ENCODE measurements at regions not wholly inside any gene's neighbourhood (a gene's known extent, or its start where the extent isn't known, plus 50 kb on each side); places are given as distances from the start of the nearest gene placed in this dataset.
"Not testable (repeated sequence)": the region's sequence is repeated elsewhere in the genome, so short reads cannot be mapped to it uniquely, and the experiment has no call there.

DNA sequence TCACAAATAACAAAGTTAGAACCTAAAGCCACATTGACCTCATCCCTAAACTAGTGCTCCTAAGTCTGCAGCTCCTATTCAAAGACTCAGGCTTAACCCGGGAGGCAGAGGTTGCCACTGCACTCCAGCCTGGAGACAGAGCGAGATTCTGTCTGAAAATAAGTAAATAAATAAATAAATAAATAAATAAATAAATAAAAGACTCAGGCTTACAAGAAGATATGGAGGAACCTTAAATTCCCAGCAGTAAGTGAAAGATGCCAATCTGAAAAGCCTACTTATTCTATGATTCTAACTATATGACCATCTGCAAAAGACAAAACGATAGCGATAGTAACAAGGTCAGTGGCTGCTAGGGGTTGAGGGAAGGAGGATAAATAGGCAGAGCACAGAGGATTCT is 101.7 kb downstream of the DDX1 start:
- TF ChIP-seq, protein P1, sequence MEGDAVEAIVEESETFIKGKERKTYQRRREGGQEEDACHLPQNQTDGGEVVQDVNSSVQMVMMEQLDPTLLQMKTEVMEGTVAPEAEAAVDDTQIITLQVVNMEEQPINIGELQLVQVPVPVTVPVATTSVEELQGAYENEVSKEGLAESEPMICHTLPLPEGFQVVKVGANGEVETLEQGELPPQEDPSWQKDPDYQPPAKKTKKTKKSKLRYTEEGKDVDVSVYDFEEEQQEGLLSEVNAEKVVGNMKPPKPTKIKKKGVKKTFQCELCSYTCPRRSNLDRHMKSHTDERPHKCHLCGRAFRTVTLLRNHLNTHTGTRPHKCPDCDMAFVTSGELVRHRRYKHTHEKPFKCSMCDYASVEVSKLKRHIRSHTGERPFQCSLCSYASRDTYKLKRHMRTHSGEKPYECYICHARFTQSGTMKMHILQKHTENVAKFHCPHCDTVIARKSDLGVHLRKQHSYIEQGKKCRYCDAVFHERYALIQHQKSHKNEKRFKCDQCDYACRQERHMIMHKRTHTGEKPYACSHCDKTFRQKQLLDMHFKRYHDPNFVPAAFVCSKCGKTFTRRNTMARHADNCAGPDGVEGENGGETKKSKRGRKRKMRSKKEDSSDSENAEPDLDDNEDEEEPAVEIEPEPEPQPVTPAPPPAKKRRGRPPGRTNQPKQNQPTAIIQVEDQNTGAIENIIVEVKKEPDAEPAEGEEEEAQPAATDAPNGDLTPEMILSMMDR (IDR thresholded peaks at IDR 0.05; ENCODE audit: low read depth, low read length, missing control alignments), result no peak
- H3K4me3 ChIP-seq (ENCODE audit: low read depth, low read length), result no peak overlapping the region
- no peak for DNase-seq (ENCODE audit: low read depth)
- in situ Hi-C loops (cut with HindIII; ENCODE audit: low sequenced_read_pairs), result loop anchor here (5.0 kb wide), 1 partner anchor 104 kb away; no protein-coding TSS in a partner anchor

DNA sequence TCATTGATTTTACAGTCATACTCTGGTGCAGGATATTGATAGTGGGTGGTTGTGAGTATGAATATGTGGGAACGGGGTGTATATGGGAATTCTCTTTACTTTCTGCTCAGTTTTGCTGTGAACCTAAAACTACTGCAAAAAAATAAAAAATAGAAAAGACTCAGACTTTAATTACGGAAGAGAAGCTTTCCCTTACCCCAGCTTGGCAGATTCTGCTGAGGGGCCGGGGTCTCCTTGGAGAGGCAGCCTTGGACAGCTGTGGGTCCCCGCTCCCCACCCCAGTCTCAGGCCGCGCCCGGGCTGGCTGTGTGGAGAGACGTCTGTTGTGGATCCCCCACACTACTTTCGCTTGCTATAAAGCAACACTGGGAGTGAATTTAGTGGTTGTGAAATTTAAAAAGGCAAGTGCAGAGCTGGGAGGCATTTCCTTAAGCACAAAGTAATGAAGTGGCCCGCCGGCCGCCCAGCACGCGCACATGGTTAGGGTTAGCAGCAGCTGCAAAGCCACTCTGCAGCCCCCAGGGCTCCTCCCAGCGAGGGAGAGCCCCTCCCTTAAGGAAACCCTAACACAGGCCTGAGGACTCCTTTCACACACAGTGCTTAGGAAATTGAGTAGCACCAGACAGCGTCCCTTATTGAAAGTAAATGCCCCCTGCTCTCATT is 102.4 kb downstream of the DDX1 start:
- DNase-seq (ENCODE audit: low read depth), result no peak
- in situ Hi-C loops (cut with HindIII; ENCODE audit: low sequenced_read_pairs), result loop anchor here (5.0 kb wide), 1 partner anchor 103 kb away; no protein-coding TSS in a partner anchor
- no peak overlapping the region for H3K4me3 ChIP-seq (ENCODE audit: low read depth, low read length)
- TF ChIP-seq, protein P1 (IDR thresholded peaks at IDR 0.05; ENCODE audit: low read depth, low read length, missing control alignments), result no peak

DNA sequence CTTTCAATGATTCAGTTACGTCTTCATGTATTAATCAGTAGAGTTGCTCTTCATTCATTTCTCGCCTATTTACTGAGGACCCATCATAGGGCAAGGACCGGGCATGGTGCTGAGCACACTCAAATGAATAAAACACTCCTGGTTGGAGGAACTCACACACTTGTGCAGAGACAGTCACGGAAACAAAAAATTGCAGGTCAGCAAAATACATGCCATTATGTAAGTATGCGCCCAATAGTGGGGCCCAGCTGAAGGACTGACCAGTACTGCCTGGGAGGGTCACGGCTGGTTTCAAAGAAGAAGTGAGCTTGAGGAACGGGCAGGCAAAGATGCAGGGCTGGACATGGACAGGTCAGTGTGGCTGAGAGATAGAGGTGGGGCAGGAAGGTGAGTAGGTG is 102.9 kb downstream of the DDX1 start:
- in situ Hi-C loops (cut with HindIII; ENCODE audit: low sequenced_read_pairs), result loop anchor here (5.0 kb wide), 1 partner anchor 103 kb away; no protein-coding TSS in a partner anchor
- TF ChIP-seq, protein P1 (IDR thresholded peaks at IDR 0.05; ENCODE audit: low read depth, low read length, missing control alignments), result no peak
- H3K4me3 ChIP-seq (ENCODE audit: low read depth, low read length), result no peak overlapping the region
- no peak for DNase-seq (ENCODE audit: low read depth)

DNA sequence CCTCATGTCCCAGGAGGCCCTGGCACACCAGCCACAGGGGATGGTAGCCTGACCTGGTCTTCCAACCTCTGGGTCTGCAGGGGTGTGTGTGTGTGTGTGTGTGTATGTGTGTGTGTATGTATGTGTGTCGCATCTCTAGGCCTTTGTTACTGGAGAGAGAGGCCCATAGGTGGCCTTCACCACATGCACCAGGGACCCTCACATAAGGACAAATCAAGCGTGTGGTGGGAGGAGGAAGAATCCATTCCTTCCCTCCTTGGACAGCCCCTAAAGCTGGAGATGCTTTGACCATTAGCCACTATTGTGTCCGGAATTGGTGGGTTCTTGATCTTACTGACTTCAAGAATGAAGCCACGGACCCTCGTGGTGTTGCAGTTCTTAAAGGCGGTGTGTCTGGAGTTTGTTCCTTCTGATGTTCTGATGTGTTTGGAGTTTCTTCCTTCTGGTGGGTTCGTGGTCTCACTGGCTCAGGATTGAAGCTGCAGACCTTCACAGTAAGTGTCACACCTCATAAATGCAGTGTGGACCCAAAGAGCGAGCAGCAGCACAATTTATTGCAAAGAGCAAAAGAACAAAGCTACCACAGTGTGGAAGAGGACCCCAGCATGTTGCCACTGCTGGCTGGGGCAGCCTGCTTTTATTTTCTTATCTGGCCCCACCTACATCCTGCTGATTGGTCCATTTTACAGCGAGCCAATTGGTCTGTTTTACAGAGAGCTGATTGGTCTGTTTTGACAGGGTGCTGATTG is 104.1 kb downstream of the DDX1 start:
- in situ Hi-C loops (cut with HindIII; ENCODE audit: low sequenced_read_pairs), result no loop called here
- no peak overlapping the region for H3K4me3 ChIP-seq (ENCODE audit: low read depth, low read length)
- TF ChIP-seq, protein P1 (IDR thresholded peaks at IDR 0.05; ENCODE audit: low read depth, low read length, missing control alignments), result no peak
- no peak for DNase-seq (ENCODE audit: low read depth)

DNA sequence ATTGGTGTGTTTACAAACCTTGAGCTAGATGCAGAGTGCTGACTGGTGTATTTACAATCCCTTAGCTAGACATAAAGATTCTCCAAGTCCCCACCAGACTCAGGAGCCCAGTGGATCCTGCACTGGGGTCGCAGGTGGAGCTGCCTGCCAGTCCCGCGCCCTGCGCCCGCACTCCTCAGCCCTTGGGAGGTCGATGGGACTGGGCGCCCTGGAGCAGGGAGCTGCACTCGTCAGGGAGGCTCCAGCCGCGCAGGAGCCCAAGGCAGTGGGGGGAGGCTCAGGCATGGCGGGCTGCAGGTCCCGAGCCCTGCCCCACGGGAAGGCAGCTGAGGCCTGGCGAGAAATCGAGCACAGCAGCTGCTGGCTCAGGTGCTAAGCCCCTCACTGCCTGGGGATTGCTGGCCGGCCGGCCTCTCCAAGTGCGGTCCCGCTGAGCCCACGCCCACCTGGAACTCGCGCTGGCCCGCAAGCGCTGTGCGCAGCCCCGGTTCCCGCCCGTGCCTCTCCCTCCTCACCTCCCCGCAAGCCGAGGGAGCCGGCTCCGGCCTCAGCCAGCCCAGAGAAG is 105.0 kb downstream of the DDX1 start:
- in situ Hi-C loops (cut with HindIII; ENCODE audit: low sequenced_read_pairs); H3K4me3 ChIP-seq (ENCODE audit: low read depth, low read length); DNase-seq (ENCODE audit: low read depth): not testable (repeated sequence)

DNA sequence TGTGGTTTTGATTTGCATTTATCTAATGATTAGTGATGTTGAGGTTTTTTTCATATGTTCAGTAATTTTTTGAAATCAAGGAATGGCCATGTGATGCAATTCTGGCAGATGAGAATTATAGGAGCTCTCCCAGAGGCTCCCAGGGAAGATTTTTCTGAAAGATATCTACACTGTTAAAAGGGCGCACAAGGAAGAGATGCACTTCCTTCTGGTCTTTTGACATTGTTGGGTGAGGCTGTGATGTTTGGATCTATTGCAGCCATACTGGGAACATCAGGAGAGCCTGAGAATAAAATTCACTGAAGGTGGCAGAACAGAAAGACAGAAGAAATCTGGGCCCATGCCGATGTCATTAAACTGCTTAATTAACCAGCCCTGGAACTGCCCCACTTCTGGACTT is 108.5 kb downstream of the DDX1 start:
- in situ Hi-C loops (cut with HindIII; ENCODE audit: low sequenced_read_pairs), result no loop called here
- no peak overlapping the region for H3K4me3 ChIP-seq (ENCODE audit: low read depth, low read length)
- TF ChIP-seq, protein P1 (IDR thresholded peaks at IDR 0.05; ENCODE audit: low read depth, low read length, missing control alignments), result no peak
- DNase-seq (ENCODE audit: low read depth), result no peak

All from astrocyte of the cerebellum (primary cell).